ENCODE measurements at regions not wholly inside any gene's neighbourhood (a gene's known extent, or its start where the extent isn't known, plus 50 kb on each side); places are given as distances from the start of the nearest gene placed in this dataset.

DNA sequence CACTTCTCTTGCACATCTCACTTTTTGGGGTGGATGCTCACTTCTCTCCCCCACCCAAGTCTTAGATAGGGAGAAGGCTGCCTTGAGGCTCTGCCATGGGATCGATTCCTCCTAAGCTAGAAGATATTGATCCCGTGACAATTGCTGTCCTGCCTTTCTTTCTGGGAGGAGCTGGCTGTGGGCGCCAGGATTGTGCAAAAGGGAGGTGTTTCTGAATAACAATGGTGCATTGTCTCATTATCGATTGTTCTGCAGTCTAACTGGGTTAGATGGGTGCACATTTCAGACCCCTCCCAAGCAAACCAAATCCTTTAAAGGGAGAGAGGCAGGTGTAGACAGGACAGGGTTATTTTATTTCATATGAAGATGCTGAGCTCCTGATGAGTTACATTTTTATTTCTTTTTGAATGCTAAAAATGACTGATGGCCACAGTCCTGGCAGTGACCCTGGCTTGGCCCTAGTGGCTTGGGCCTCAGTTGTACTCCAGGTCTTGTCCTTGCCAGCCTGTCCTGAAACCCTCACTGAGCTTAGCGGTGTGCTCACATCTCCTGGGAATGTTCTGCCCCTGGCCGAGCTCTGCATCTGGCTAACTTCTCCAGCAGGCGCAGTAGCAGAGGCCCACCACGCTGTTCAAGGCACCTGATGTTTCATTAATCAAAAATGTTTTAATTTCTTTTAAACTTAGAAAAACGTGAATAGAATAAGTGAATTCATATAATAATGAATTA is 99.0 kb upstream of the KAZN start:
- DNase-seq (no peak), ATAC-seq (no peak)
- Mint-ChIP-seq H3K4me1 (no peaks in the 10 kb centered on the region), H3K27me3 (peaks cover 37% of the 10 kb centered on the region), H3K9me3 (no peaks in the 10 kb centered on the region), H3K4me3 (no peak overlapping the region), H3K27ac (no peak overlapping the region)

DNA sequence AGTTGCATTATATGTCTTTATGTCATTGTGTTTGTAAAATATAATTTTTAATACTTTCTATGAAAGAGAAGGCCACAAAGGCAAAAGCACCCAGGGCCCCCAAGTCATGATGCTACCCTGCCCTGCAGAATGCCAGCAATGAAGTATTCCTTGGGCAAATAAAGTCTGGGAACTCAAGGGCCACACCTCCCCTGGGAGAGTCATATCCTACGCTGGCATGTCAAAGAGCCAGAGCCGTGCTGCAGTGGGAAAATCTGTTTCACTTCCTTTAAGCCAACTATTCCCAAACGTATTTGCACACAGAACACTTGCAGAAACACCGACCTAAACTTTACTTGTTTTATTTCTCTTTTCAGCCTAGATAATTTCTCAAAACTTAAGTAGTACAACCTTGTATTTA is 98.4 kb upstream of the KAZN start:
- H3K4me3 Mint-ChIP-seq: no peak overlapping the region
- DNase-seq: no peak
- H3K4me1 Mint-ChIP-seq: no peaks in the 10 kb centered on the region
- no peak for ATAC-seq
- no peaks in the 10 kb centered on the region for H3K9me3 Mint-ChIP-seq
- H3K27ac Mint-ChIP-seq: no peak overlapping the region
- peaks cover 32% of the 10 kb centered on the region for H3K27me3 Mint-ChIP-seq

DNA sequence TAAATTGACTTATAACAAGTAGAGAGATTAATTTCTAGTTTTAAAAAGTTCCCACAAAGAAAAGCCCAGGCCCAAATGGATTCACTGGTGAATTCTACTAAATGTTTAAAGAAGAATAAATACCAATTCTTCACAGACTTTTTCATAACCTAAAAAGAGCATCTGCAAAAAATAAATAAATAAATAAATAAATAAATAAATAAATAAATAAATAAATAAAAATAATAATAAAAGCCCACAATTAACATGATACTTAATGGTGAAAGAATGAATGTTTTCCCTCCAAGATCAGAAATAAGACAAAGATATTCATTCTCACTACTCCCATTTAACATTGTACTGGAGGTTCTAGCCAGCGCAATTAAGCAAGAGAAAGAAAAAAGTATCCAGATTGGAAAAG is 97.6 kb upstream of the KAZN start:
- ATAC-seq (no peak), DNase-seq (no peak)
- Mint-ChIP-seq H3K27ac (no peak overlapping the region), H3K4me1 (no peaks in the 10 kb centered on the region), H3K27me3 (peaks cover 27% of the 10 kb centered on the region), H3K9me3 (no peaks in the 10 kb centered on the region), H3K4me3 (no peak overlapping the region)

DNA sequence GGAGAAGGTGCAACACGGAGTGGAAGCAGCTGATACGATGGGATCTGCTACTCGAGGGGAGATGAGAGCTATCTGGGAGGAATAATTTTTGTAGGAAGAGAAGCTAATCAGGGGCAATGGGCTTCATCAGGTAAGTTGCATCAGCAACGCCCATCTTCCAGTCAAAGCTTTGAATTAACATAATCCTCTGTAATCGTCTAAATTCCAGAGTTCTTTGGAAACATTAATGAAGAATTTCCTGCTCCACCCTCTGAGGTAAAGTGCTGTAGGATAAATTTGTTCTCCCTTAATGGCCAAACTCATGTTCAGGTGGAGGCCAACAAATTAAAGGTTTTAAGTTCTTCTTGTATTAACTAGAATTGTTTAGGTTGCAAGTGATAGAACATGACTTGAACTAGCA is 94.0 kb upstream of the KAZN start:
- peaks cover 8% of the 10 kb centered on the region for H3K27me3 Mint-ChIP-seq

DNA sequence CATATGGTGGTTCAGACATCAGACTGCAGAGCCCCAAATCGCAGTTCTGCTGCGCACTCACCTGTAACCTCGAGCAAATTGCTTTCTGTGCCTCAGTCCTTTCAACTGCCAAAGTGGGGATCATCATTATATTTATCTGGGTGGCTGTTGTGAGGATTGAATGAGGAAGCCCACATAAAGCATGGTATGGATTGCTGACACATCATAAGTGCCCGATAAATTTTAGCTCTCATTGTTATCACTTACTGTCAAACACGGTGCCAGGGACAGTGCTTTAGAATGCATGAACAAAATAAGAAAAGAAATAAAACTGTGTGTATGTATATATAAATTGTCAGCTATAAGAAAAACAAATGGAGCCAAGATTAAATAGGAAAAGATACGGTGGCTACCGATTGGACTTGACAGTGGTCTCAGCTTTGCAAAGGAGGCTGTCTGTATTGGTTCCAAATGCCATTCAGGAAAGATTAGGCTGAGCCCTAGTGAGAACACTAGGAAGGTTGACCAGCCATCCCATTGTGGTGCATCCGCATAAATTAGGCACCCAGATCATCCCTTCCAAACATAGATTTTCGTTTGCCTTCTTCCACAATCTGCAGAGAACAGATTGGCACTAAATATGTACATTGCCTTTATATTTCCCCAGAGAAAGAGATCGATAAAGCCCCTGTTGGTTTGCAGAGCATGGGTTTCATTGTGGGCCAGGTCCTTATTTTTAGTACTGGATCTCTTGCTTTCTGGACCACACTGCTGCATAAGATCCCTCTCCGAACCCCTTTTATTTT is 91.8 kb upstream of the KAZN start:
- no peaks in the 10 kb centered on the region for H3K4me1 Mint-ChIP-seq
- H3K9me3 Mint-ChIP-seq: no peaks in the 10 kb centered on the region
- H3K27me3 Mint-ChIP-seq: no peaks in the 10 kb centered on the region
- H3K27ac Mint-ChIP-seq: no peak overlapping the region
- no peak for ATAC-seq
- DNase-seq: no peak
- H3K4me3 Mint-ChIP-seq: no peak overlapping the region

More for the DNA sequence above, 94.0 kb upstream of the KAZN start:
- no peak for DNase-seq
- no peak overlapping the region for H3K27ac Mint-ChIP-seq
- no peak overlapping the region for H3K4me3 Mint-ChIP-seq
- no peaks in the 10 kb centered on the region for H3K9me3 Mint-ChIP-seq
- no peak for ATAC-seq
- H3K4me1 Mint-ChIP-seq: no peaks in the 10 kb centered on the region

DNA sequence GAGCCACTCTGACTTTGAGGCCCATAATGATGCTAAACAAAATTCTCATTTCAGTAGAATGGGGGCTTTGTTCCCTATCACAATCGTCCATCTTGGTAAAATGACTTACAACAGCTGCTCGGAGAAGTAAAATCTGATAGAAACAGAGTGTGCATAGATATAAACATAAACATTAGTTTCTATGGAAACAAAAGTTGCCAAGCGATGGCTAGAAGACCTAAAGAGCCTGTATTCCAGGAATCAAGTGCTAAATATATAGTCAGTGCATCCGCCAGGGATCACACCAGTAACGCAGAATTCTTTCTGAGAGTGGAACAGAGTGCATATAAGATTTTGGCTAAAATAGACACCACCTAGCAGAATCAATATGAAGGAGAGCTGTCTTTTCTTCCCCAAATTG is 91.2 kb upstream of the KAZN start:
- H3K4me1 Mint-ChIP-seq: no peaks in the 10 kb centered on the region
- no peaks in the 10 kb centered on the region for H3K9me3 Mint-ChIP-seq
- no peak overlapping the region for H3K27ac Mint-ChIP-seq
- H3K27me3 Mint-ChIP-seq: no peaks in the 10 kb centered on the region
- no peak overlapping the region for H3K4me3 Mint-ChIP-seq
- DNase-seq (no peak), ATAC-seq (no peak)

DNA sequence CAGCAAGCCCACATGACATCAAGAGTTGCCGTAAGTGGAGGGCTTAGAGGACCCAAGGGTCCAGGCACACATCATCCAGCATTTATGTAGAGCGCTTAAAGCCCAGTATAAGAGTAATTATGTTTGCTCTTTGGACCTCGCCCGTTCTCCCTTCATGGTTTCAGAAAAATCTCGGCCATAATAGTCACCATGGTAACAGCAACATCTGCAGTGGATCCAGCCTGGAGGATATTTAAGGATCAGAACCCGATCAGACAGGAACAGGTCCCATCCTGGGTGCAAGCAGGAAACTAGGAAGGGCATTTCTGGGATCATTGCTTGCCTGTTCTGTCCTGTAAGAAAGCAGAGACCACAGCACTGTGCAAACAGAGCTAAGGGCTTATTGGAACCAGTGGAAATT is 89.9 kb upstream of the KAZN start:
- no peak for ATAC-seq
- H3K27ac Mint-ChIP-seq: no peak overlapping the region

DNA sequence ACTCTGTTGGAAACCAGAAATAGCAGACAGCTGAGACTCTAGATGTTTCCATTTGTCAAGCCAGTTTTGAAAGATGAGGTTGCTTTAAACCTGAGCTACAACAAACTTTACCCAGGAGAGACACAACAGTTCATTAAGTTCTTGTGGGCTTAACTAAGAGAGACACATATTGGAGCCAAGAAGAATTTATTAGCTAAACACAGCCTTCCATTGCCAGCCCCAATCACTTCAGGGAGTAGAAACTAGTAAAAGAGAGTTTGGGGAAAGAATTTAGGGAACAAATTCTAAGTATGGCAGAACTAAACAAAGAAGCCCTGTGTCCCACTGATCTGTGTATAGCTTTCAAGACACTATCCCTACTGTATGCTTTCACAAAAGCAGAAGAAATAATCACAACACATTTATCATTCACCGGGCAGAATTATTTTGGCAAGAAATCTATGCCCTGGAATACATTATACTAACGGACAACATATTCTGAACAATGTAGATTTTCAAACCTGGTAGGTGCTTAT is 87.3 kb upstream of the KAZN start:
- ATAC-seq: no peak
- no peak for DNase-seq
- no peak overlapping the region for H3K27ac Mint-ChIP-seq
- no peak overlapping the region for H3K4me3 Mint-ChIP-seq
- no peaks in the 10 kb centered on the region for H3K9me3 Mint-ChIP-seq
- H3K4me1 Mint-ChIP-seq: no peaks in the 10 kb centered on the region
- peaks cover 12% of the 10 kb centered on the region for H3K27me3 Mint-ChIP-seq

More for the DNA sequence above, 89.9 kb upstream of the KAZN start:
- Mint-ChIP-seq H3K9me3 (no peaks in the 10 kb centered on the region), H3K27me3 (no peaks in the 10 kb centered on the region), H3K4me3 (no peak overlapping the region), H3K4me1 (no peaks in the 10 kb centered on the region)
- no peak for DNase-seq

DNA sequence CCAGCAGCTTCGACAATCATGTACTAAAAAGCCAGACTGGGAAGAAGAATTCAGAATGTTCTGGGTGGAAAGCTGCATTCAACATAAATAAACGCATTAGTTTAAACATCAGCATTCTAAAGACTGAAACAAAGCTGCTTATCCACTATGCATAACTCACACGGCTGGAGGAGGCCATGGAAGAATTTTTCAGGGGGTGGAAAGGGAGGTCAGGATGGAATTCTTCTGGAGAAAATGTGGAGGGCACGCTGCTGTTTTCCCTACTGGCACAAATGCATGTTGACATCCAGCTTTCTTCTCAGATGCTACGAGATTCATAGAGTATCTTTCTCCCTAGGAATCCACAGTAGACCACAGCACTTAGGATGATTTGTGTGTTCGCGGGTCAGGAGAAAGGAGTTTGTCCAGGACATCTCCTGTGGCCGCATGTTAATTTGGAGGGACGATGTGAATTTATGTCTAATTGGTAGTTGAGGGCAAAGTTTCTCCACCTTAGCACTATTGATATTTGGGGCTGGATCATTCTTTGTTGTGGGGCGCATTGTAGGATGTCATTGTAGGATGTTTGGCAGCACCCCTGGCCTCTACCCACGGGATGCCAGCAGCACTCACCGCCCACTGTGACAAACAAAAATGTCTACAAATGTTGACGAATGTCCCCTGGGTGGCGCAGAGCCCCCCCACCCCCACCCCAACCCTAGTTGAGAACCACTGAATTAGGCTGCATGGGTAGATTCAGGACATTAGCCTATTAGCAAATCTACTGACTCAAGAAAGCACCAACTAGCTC is 86.5 kb upstream of the KAZN start:
- Mint-ChIP-seq H3K4me1 (no peaks in the 10 kb centered on the region), H3K27me3 (peaks cover 19% of the 10 kb centered on the region), H3K9me3 (no peaks in the 10 kb centered on the region), H3K4me3 (no peak overlapping the region), H3K27ac (no peak overlapping the region)
- DNase-seq (no peak), ATAC-seq (no peak)

DNA sequence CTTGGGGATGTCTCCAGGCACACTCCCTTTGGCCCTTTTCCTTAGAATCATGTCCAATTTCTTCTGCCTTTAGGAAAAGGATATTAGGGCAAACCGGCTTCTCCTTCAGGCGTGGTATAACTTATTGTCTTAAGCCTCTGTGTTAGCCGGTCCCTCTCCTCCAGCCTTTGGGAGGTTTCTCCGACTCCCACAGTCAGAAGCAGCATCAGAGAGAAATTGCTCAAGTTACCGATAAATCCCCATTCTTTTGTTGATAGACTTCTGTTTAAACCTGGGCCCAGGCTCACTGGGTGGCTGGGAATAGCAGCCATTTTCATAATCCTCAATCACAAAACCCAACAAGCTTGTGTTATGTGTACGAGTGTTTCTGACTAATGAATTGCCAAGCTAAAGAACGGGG is 85.4 kb upstream of the KAZN start:
- H3K4me3 Mint-ChIP-seq: no peak overlapping the region
- ATAC-seq (no peak), DNase-seq (no peak)
- no peaks in the 10 kb centered on the region for H3K9me3 Mint-ChIP-seq
- no peak overlapping the region for H3K27ac Mint-ChIP-seq
- H3K27me3 Mint-ChIP-seq: peaks cover 24% of the 10 kb centered on the region
- H3K4me1 Mint-ChIP-seq: peaks cover 5% of the 10 kb centered on the region

DNA sequence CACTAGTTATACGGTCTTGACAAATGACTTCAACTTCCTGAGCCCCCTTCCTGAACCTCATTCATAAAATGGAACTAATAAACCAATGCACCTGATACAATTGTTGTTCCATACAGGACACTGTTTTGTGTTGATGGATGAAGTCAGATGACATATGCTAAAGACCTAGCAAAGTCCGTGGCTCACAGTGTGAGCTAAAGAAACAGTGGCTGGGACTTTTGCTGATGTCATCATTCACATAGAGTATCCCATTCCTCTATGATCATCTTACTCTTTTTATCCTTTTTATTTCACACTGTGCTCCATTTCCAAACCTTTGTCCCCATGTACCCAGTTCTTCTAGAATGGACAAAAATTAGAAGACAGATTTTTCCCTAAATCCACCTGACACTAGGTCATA is 83.7 kb upstream of the KAZN start:
- DNase-seq (no peak), ATAC-seq (no peak)
- Mint-ChIP-seq H3K4me1 (peaks cover 5% of the 10 kb centered on the region), H3K27me3 (peaks cover 32% of the 10 kb centered on the region), H3K27ac (no peak overlapping the region), H3K4me3 (no peak overlapping the region), H3K9me3 (no peaks in the 10 kb centered on the region)

DNA sequence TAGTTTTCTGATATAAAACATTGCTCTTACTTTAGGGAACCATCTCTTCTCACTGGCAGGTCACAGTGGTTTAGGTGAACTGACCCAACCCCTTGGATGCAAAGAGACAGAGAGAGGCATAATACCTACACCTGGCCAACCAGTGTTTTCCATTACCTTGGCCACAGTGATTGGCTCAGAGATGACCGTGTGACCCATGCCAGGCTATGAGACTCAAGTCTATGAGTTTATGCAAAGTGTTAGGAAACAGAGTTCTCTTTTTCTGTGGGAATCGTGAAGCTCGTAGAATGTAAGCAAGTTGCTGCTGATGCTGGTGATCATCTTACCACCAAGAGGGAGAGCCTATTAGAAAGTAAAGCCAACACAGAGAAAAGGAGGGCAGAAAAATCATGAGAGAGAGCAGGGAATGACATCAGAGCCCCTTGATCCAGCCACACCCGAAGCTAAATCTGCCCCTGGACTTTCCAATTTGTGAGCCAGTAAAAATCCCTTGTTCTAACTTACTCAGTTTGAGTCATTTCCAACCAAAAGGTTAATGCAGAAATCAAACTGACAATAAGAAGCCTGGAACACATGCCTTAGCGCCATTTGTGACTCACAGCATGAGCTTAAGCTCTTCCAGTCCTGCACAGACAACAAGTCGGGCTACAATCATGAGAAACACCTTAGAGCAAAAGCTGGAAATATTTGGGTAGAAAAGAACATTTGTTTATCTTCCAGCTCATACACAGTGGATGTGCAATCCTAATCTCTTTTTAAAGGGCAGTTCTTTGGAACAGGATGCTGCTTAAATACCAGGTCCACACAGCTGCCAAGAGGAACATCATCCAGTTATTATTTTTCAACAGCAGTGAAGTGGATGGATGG is 81.3 kb upstream of the KAZN start:
- Mint-ChIP-seq H3K4me3 (no peak overlapping the region), H3K27ac (peak overlapping the region in 1 of 2 donors; percentile 16), H3K4me1 (peaks cover 17% of the 10 kb centered on the region), H3K9me3 (no peaks in the 10 kb centered on the region), H3K27me3 (peaks cover 40% of the 10 kb centered on the region)
- ATAC-seq (peak; percentile 70), DNase-seq (peak in 1 of 2 donors; percentile 12)

DNA sequence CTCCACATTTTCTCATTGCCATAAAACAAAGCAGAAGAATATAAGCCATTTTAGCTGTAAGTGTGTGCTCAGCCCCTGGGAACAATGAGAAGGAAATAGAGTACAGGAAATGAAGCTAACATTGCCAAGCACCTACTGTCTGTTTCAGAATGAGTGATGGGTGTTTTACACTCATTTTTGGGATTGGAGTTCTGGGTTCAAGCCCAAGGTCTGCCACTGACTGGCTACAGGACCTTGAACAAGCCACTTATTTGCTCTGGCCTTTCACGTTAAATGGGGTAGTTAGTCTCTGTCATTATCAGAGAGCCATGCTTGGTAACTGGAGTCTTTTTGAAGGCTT is 80.7 kb upstream of the KAZN start:
- ATAC-seq: no peak
- no peak overlapping the region for H3K4me3 Mint-ChIP-seq

DNA sequence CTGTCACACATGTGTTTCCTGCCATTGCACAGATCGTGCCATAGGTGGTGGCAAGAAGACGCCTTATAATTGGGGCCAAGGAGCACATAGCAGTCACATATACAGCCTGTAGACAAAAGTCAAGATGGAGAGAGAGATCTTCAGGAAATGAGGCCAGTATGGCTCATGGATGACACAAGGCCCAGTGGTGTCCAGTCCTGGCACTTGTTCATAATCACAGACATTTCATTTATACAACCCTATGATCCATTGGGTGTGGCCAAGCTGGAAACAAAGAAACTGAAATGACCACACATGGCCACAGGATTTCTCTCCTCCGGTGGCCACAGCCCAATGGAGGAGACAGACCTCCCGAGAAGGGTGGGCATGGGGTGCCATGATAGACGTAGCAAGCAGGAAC is 78.5 kb upstream of the KAZN start:
- H3K9me3 Mint-ChIP-seq: no peaks in the 10 kb centered on the region
- H3K4me1 Mint-ChIP-seq: peaks cover 17% of the 10 kb centered on the region
- no peak for DNase-seq
- H3K27ac Mint-ChIP-seq: no peak overlapping the region
- H3K4me3 Mint-ChIP-seq: no peak overlapping the region
- H3K27me3 Mint-ChIP-seq: peaks cover 52% of the 10 kb centered on the region
- no peak for ATAC-seq

More for the DNA sequence above, 80.7 kb upstream of the KAZN start:
- H3K27ac Mint-ChIP-seq: no peak overlapping the region
- H3K4me1 Mint-ChIP-seq: peaks cover 17% of the 10 kb centered on the region
- H3K27me3 Mint-ChIP-seq: peaks cover 40% of the 10 kb centered on the region
- no peaks in the 10 kb centered on the region for H3K9me3 Mint-ChIP-seq
- no peak for DNase-seq

DNA sequence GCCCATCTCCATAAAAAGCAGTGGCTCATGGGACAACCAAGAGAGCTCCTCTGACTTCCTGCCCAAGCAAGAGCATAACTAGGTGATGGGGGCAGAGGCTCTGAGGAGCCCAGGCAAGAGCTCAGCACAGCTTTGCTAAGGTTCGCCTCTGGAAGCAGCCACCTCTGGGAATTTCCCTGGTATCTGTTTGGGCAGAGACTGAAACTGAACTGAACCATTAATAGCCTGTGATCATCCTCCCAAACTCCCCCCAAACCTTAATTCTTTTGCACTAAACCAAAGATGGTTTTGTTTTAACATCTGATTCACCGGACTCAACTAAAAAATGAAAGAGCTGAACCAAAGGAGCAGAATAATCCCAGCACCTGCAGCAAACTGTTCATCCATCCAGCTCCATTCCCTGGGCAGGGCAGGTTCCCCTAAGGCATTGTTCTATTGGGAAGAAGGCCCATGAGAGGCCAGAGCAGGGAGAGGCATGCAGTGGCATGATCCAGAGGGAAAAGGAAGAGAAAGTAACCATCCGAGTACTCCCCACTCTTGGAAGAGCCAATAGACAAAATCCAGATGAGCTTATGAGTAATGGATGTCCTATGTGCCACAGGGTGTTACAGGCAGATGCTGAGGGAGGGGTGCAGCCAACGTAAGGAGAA is 77.8 kb upstream of the KAZN start:
- Mint-ChIP-seq H3K9me3 (no peaks in the 10 kb centered on the region), H3K4me1 (peaks cover 17% of the 10 kb centered on the region), H3K4me3 (no peak overlapping the region), H3K27me3 (peaks cover 46% of the 10 kb centered on the region), H3K27ac (no peak overlapping the region)
- ATAC-seq (peak; percentile 26), DNase-seq (no peak)
